ENCODE measurements at regions not wholly inside any gene's neighbourhood (a gene's known extent, or its start where the extent isn't known, plus 50 kb on each side); places are given as distances from the start of the nearest gene placed in this dataset.
"Not testable (repeated sequence)": the region's sequence is repeated elsewhere in the genome, so short reads cannot be mapped to it uniquely, and the experiment has no call there.

DNA sequence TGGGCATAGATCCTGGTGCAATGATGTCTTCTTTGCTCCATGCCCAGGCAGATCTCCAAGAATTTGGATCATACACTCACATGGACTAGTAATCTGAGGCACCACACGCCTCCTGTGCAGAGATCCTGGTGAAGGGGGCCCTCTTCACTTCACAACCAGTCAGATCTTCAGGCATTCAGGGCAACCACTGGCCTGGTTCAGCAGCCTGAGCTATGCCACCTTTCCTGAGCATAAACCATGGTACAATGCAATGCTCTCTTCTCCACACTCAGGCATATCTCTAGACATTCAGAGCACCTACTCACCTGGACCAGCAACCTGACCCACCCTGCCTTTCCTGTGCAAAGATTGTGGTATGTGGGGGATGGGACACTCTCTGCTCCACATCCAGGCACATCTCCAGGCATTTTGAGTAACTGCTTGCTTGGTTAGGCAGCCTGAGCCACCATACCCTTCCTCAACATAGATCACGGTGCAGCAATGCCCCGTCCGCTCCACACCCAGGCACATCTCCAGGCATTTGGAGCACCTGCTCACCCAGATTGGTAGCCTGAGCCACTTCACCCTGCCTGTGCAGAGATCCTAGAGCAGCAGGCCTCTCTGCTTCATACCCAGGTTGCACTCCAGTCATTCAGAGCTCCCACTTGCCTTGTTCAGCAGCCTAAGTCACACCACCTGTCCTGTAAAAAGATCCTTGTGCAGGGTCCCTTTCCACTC lies 532.2 kb upstream of the STEAP1 start:
- no peak for DNase-seq

DNA sequence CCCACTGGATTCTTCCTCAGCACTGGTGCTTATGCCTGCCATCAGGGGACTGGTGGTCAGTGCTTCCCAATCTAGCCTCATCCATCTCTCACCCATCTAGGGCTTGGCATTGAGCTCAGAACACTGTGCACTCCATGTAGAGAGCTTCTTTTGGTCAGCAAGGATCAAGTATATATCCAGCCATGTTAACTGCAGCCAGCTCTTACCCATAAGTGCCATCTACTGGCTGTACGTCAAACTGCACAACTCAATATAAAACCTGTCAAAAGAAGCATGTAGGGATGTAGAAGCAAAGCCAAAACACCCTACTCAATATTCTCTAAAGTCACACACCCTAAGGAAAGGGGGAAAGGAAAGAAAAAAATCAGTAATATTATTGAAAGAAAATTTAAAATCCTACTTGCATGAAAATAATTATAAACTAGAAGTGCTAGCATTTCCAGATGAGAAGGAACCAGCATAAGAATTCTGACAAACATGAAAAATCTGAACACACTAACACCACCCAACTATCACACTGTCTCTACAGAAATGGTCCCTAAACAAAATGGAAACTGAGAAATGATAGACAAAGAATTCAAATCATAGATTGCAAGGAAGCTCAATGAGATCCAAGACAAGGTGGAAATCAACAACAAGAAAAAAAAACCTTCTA lies 531.1 kb upstream of the STEAP1 start:
- DNase-seq, result peak; percentile 18

DNA sequence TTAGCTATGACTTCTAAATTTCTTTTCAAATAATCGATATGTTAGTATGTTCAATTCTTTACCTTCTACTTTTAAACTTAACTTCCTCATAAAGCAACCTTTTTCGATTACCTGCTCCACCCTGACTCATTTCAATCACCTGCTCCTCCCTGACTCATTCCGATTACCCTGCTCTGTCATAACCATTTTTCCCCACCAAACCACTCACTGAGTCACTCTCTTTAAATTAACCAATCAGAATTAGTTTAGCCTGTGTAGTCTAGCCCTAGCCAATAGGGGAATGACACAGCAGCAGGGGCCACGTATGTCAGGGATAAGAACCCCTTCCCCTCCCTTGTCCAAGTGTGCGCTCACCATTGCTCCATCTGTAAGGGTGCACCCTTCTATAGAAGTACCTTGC lies 530.1 kb upstream of the STEAP1 start:
- not testable (repeated sequence) for DNase-seq

DNA sequence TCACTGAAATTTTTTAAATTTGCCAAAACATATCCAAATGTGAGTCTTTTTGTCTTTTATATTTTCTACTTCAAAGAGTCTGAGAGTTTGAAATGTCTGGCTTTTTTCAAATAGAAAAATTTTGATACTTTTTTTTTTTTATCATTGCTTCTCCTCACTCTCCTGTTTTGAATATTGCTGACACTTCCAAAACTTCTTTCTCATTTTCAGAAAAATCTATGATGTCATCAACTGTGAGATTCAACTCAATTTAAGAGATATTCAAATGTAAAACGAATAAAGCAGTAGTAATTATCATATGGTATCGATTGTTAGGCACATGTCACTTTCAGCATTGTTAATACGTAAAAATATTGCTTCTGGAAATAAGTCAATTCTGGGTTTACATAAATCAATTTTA lies 505.8 kb upstream of the STEAP1 start:
- no peak for DNase-seq

DNA sequence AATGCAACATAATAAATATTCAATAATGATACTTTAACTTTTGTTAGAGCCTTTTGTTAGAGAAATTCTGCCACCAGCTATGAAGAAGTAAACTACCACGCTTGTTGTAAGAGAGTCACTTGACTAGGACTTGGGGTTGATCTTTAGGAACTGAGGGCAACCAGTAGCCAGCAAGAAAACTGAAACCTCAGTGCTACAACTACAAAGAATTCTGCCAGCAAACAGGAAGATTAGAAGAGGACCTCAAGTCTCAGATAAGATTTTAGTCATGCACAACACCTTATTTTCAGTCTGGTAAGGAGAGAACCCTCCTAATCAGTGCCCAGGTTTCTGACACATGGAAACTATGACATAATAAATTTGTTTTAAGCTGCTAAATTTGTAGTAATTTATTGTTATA lies 498.3 kb upstream of the STEAP1 start:
- DNase-seq, result no peak

DNA sequence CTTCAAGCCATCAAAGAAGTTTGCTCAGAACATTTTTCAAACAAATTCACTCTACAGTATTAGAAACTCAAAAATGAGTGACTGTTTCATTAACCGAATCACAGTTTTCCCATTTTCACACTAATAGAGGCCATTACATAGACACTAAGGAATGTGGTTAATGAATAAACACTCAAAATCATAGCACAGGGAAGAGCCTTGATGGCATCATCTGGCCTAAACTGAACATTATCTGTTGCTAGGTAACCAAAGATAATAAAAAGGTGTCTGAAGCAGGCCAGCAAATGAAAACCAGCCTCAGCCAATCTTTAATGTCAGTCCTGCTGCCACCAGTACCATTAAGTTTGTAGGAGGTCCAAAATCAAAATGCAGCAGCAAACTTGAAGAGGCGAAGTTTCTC lies 492.4 kb upstream of the STEAP1 start:
- DNase-seq, result no peak

DNA sequence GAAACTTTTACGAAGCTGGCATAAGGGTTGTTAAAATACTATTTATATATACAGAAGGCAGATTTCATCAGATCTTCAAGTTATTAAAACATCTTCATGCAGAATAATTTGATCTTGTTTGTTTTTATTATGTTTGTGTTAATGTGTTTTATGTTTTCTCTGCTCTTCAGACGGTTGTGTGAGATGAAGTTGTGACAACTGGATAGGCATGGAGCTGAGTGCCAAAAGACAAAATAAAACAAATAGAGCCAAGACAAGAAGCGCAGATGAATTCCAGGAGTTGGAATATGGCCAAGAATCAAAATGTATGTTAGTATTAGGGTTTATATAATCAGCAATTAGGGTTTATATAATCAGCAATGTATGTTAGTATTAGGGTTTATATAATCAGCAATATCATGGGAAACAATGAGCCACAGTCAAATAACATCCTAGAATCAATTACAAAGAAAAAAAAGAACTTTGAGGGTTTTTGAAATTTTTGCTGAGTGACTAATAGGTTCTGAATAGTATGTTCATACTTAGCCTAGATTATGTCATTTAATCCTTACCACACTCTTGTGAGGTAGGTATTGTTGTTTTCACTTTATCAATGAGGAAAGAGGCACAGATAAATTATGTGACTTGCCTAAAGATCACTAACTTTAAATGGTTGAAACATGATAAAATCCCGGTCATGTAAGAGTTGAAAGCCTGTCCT lies 488.0 kb upstream of the STEAP1 start:
- DNase-seq, result no peak

DNA sequence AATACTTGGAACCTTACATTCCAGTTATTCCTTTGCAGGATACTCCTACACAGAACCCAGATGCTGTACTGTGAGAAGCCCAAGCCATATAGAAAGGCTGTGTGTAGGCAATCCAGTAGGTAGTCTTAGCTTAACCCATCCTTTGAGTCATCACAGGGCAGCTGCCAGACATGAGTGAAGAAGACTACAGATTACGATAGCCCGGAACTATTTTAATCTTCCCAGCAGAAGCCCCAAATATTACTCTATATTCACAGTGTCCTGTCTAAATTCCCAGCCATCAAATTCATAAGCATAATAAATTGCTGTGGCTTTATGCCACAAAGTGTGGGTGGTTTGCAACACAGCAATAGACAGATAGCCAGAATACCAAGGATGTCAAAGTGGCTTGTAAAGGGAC lies 474.1 kb upstream of the STEAP1 start:
- DNase-seq, result no peak

DNA sequence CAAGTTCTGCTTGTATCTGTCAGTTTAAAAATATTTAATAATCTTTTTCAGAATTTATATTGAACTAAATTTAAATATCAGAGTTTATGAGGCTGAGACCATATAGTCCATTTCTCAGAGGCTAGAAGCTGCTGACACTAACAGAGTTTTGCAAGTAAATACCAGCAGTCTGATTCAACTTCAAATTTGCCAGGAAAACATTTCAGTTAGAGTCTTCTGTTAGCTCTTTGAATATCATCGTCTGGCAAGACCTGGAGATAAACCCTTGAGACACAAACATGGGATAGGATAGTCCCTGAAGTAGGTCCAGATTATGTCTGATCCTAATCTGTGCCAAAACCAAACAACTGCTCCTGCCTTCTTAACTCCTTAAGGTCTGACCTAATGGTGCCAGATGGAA lies 472.8 kb upstream of the STEAP1 start:
- DNase-seq, result no peak

DNA sequence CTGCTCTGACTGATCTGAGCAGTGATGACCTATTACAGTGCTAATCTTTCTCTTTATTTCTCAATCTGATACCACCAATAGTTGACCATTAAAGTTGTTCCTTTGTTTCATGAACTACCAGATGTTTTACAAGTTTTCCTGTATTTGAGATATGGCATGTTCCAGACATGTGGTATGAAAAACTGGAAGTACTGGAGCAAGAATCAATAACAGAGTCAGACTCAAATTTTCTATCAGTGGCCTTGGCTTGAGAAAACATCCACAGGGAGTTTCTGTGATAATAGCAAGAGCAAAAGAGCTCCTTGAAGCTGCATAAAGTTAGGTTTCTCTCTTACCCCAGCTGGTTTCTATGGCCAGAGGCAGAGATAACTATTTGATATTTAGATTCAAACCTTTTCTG lies 469.0 kb upstream of the STEAP1 start:
- no peak for DNase-seq

DNA sequence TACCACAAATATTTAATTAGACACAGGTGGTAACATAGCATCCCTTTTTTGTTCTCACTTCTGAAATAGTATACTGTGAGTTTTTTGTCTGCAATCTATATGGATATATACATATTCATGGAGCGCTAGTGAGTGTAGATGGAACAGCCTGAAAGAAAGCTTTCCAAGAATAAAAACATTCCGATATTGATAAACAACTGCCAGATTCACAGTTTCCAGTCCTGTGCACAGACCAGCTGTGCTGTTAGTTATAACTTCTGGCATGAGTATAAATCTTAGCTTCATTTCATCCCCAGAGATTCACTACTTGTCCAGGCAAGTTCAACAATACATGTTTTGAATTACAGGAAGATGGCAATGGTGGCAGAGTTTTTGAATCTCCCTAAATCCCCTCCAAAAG lies 467.1 kb upstream of the STEAP1 start:
- DNase-seq, result no peak

DNA sequence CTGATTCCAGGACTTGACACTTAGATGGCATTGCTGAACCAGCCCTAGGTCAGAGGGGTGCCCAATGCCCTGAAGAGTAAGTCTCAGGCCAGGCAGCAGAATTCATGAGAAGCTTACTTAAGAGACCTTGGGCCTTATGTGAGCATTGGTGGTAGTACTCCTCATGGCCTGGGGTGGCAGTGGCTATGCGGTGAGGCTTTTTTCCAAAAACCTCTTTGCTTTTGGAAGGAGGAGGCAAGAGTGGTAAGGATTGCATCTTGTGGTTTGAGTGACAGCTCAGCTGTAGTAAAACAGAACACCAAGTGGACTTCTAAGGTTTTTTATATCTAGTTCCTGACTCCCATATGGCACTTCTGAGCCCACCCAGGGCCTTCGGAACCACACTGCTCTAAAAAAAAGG lies 459.0 kb upstream of the STEAP1 start:
- DNase-seq, result no peak

DNA sequence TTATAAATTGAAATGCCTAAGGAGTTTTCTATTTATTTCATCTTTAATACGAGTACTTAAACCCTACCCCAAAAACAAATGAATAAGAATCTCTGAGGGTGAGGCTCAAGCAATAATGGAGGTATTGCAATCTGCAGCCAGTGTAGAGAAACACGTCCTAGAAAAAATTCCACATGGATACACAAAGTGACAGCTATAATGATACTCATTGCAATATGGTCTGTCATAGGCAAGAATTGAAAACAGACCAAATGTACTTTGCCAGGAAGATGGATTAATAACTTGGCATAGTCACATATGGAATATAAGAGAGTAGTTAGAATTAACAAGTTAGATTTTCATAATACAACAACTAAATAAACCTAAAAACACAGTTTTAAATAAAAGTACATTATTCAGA lies 440.1 kb upstream of the STEAP1 start:
- DNase-seq, result no peak

DNA sequence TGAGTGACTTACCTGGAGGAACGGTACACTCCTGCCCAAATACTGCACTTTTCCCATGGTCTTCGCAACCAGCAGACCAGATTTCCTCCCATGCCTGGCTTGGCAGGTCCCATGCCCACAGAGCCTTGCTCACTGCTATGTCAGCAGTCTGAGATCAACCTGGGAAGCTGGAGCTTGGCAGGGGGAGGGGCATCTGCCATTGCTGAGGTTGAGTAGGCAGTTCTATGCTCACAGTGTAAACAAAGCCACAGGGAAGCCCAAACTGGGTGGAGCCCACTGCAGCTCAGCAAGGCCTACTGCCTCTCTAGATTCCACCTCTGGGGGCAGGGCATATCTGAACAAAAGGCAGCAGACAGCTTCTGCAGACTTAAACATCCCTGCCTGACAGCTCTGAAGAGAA lies 435.3 kb upstream of the STEAP1 start:
- not testable (repeated sequence) for DNase-seq

DNA sequence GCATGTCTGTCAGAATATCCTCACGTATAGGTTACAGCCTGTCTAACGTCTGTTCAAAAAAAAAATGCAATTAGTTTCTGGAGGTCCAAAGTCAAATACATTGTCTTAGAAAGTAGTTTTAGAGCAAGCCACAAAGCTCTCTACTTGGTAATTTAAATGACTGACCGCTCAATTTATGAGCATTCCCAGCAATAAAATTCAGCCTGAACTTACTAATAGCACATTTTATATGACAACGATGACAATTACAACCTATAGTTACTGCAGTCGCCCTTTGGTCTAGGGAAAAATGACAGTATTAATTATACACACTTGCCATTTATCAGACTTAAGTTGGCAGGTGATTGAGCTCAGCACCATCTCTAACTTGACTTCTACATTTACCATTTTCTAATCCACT lies 425.8 kb upstream of the STEAP1 start:
- DNase-seq, result no peak

DNA sequence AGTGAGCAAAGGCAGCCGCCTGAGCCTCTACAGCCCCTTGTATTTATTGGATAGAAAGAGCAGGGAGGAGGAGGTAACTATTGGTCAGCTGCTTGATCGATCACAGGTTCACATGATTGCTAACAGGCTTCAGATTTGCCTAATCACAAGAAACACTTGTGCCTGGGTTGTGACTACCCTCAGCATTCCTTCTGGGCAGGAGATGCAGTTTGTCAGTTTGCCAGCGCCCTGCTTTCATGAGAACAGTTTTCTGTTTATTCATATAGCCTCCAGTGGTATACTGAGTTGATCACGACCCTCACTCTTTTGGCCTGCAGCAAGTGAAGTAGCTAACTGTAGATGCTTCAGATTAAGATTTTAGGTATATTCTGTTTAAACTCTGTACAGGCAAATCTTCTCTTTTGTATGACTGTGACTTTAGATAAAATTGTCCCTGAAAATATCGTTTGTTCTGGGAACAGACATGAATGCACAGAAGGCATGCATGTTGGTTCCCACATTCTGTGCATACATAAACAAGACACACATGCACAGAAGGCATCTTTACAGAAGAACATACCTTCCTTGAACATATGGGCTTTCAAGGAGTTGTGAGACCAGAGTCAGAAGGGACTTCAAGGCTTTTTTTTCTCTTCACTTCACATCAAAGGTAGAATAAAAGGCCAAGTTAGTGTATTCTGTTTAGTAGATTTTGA lies 422.4 kb upstream of the STEAP1 start:
- DNase-seq, result no peak

DNA sequence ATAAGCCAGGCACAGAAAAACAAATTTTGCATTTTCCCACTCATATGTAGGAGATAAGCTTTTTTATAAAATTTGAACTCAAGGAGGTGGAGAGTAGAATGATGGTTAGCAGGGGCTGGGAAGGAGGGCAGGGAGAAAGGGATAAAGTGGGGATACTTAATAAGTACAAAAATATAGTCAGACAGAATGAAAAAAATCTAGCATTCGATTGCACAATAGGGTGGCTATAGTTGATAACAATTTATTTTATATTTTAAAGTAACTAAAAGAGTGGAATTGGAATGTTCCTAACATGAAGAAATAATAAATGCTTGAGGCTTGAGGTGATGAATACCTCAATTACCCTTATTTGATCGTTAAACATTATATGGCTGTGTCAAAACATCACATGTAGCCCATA lies 415.7 kb upstream of the STEAP1 start:
- DNase-seq, result no peak

DNA sequence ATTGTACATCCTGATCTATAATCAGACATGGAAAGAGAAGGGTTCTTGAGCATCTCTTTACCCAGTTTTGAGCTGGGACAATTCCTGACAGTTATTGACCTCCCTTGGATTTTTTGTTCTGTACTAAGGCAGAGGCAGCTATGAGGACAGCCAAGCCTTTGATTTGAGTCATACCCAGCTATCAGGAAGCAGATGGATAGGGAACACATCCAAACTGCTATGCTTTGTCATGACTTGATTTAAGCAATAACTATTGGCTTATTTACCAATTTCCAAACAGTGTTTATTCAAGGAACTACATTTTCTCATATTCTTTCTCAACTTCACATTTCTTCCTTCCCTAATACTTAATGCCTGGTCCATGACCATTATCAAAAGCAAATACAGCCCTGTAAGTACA lies 396.4 kb upstream of the STEAP1 start:
- DNase-seq, result no peak

DNA sequence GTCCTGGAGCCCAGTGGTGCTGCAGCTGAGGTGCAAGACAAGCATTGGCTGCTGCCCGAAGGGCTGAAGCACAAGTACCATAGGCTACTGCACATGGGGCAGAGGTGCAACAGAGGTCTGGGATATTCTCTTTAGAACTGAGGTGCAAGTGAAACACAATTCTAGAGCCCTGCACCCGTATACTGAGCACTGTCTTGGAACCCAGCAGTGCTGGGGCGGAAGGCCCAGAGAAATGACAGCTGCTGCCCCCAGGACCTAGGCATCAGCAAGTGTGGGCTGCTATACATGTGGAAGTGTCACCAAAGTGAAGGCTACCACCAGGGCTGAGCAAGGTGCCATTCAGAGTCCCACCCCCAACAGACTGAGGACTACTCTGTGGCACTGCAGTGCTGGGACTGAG lies 393.6 kb upstream of the STEAP1 start:
- DNase-seq, result no peak

DNA sequence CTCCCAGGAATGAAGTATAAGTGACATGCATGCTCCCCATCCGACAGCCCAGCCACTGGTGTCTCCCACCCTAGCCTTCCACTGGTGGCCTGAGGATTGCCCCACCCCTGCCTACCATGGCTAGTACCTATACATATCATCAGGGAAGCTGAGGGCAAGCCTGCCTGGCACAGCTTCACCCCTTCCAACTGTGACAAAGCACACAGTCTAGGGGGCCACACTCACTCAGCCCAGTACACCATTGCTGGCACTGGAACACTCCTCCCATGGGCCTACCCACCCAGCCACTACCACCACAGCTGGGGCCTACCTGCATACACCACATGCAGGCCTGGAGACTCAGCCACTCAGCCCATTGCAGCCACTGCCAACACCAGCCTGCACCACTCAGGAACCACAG lies 393.1 kb upstream of the STEAP1 start:
- no peak for DNase-seq

DNA sequence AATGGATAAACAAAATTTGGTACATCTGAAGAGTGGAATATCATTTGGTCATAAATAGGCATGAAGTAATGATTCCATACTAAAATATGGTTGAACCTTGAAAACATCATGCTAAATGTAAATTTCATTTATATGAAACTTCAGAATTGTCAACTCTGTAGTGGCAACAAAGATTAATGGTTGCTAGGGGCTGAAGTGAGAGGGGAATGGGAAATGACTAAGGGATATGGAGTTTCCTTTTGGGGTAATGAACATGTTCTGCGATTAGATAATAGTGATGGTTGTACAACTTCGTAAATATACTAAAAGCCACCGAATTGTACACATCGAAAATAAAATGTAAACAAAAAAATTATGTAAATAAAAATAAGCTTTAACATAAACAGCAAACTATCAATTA lies 384.1 kb upstream of the STEAP1 start:
- DNase-seq, result no peak

DNA sequence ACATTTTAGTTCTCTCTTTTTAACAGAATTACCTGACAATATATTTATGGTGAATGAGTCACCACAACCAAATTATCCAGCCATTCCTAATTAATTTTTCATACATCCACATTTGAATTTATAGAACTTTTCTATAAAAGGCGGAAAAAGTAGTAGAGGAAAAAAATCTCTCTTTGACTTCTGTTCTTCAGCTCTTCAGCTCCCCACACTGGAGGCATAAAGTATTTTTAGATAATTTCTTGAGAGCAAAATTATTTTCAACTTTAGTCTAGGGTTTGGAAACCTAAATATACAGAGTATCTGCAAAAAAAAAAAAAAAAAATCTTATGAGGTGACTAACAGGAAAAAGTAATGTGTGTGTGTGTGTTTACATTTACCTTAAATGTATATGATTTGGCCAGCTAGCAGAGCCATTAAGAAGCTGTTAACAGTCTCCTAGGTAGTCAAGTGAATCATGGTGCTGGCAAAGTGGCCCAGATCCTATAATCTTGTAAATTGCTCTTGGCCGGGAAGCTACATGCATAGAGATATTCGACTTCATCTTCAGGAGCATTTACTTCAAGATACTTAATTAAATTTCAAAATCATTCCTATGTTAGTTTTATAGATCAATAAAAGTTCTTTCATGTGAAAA lies 383.1 kb upstream of the STEAP1 start:
- no peak for DNase-seq

DNA sequence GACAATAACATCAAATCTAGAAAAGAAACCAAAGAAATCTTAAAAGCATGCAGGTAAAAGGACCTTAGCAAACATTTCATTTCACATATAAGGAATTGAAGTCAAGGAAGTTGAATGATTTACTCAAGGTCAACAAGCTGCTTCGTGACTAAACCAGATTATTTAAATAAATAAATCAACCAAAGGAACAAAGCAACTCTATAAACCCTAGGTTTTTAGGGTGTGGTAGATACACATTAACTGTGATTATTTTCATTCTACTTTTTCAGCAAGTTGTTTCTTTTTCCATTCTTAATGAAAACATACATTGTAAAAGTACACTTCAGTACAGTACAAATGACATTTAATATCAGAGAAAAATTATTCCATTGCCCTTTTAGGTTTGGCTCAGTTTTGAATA lies 382.0 kb upstream of the STEAP1 start:
- DNase-seq, result no peak
